ENCODE measurements at regions not wholly inside any gene's neighbourhood (a gene's known extent, or its start where the extent isn't known, plus 50 kb on each side); places are given as distances from the start of the nearest gene placed in this dataset.
"Not testable (repeated sequence)": the region's sequence is repeated elsewhere in the genome, so short reads cannot be mapped to it uniquely, and the experiment has no call there.

- DNase-seq: no peak
Measured at GRCh38 chr14:71616013-71616412, 316.2 kb upstream of the RGS6 start.

- DNase-seq: no peak
Measured at GRCh38 chr14:71618047-71618446, 314.2 kb upstream of the RGS6 start.

GRCh38 chr14:71618716-71619115, 313.5 kb upstream of the RGS6 start:
- DNase-seq: no peak

GRCh38 chr14:71619472-71619871, 312.8 kb upstream of the RGS6 start:
- DNase-seq: no peak

GRCh38 chr14:71620401-71620800, 311.8 kb upstream of the RGS6 start:
- DNase-seq: no peak

- no peak for DNase-seq
Measured at GRCh38 chr14:71621276-71621675, 311.0 kb upstream of the RGS6 start.

GRCh38 chr14:71621980-71622605, 310.1 kb upstream of the RGS6 start:
- DNase-seq: no peak

- DNase-seq: no peak
Measured at GRCh38 chr14:71623939-71624338, 308.3 kb upstream of the RGS6 start.

GRCh38 chr14:71625175-71625574, 307.1 kb upstream of the RGS6 start:
- DNase-seq: no peak

- DNase-seq: no peak
Measured at GRCh38 chr14:71625891-71626701, 306.1 kb upstream of the RGS6 start.

- DNase-seq: no peak
Measured at GRCh38 chr14:71628433-71628832, 303.8 kb upstream of the RGS6 start.

- no peak for DNase-seq
Measured at GRCh38 chr14:71629250-71629649, 303.0 kb upstream of the RGS6 start.

GRCh38 chr14:71629765-71630492, 302.3 kb upstream of the RGS6 start:
- DNase-seq: no peak

GRCh38 chr14:71631030-71631429, 301.2 kb upstream of the RGS6 start:
- DNase-seq: not testable (repeated sequence)

- no peak for DNase-seq
Measured at GRCh38 chr14:71632440-71632946, 299.7 kb upstream of the RGS6 start.

GRCh38 chr14:71636076-71636475, 296.2 kb upstream of the RGS6 start:
- no peak for DNase-seq

GRCh38 chr14:71636820-71637471, 295.3 kb upstream of the RGS6 start:
- no peak for DNase-seq

- DNase-seq: no peak
Measured at GRCh38 chr14:71638523-71639196, 293.6 kb upstream of the RGS6 start.

- DNase-seq: no peak
Measured at GRCh38 chr14:71642715-71643114, 289.5 kb upstream of the RGS6 start.

GRCh38 chr14:71645656-71646055, 286.6 kb upstream of the RGS6 start:
- DNase-seq: no peak

GRCh38 chr14:71646518-71646917, 285.7 kb upstream of the RGS6 start:
- no peak for DNase-seq

- no peak for DNase-seq
Measured at GRCh38 chr14:71647086-71647784, 285.0 kb upstream of the RGS6 start.

All from CD4-positive, alpha-beta T cell treated with Interleukin-6 for 4 hours (primary cell).